ENCODE measurements at regions not wholly inside any gene's neighbourhood (a gene's known extent, or its start where the extent isn't known, plus 50 kb on each side); places are given as distances from the start of the nearest gene placed in this dataset.

GRCh38 chr14:85471744-85472143 lies 58.2 kb upstream of the FLRT2 start:
- Mint-ChIP-seq H3K27me3 (ENCODE audit: low read depth in 3 of 3) (no peaks in the 10 kb centered on the region), H3K27ac (no peak overlapping the region), H3K9me3 (peaks cover 0 to 5% (median 0%) of the 10 kb centered on the region in 7 donors), H3K4me1 (peaks cover 1% of the 10 kb centered on the region), H3K4me3 (no peak overlapping the region), H3K36me3 (no peaks in the 10 kb centered on the region)
- no peak overlapping the region for H3K4me2 ChIP-seq (replicated peaks; ENCODE audit: extremely low read depth, low read length, poor library complexity, severe bottlenecking)
- no peaks in the 10 kb centered on the region for H3K4me1 ChIP-seq (ENCODE audit: control insufficient read depth in 1 of 2, insufficient read depth in 2 of 2, low read length in 2 of 2)
- no peaks in the 10 kb centered on the region for H4K20me1 ChIP-seq (ENCODE audit: insufficient read depth, low read length)
- no peaks in the 10 kb centered on the region for H3K79me2 ChIP-seq (ENCODE audit: insufficient read depth, low read length)
- no peak overlapping the region for H3K9ac ChIP-seq (ENCODE audit: insufficient read depth, low read length, poor library complexity, severe bottlenecking)
- H2AFZ ChIP-seq (ENCODE audit: insufficient read depth, low read depth, low read length, poor library complexity, severe bottlenecking), result no peak overlapping the region
- no peaks in the 10 kb centered on the region for H3K36me3 ChIP-seq (replicated peaks in 1 of 2; ENCODE audit: control insufficient read depth in 1 of 2, insufficient read depth in 2 of 2, low read length in 2 of 2)
- H3K9me3 ChIP-seq (replicated peaks in 1 of 2; ENCODE audit: control insufficient read depth in 1 of 2, insufficient read depth in 1 of 2, low read length in 2 of 2), result no peaks in the 10 kb centered on the region
- no peaks in the 10 kb centered on the region for H3K27me3 ChIP-seq (ENCODE audit: control insufficient read depth in 2 of 2, insufficient read depth in 2 of 2, low read length in 2 of 2)
- H3K27ac ChIP-seq (ENCODE audit: low read depth in 1 of 2, low read length in 2 of 2), result no peak overlapping the region
- no peak overlapping the region for H3K4me3 ChIP-seq (replicated peaks in 1 of 3; ENCODE audit: low read depth in 2 of 3, low read length in 3 of 3)
- intact Hi-C loops (cut with micrococcal nuclease), result no loop called here
- TF ChIP-seq CTCF (IDR thresholded peaks at IDR 0.05), result no peak
- peak in 1 of 3 donors; percentile 18 for DNase-seq
- 64% methylated on average over 2 of the region's 4 CpGs for WGBS (ENCODE audit: insufficient coverage)

DNA sequence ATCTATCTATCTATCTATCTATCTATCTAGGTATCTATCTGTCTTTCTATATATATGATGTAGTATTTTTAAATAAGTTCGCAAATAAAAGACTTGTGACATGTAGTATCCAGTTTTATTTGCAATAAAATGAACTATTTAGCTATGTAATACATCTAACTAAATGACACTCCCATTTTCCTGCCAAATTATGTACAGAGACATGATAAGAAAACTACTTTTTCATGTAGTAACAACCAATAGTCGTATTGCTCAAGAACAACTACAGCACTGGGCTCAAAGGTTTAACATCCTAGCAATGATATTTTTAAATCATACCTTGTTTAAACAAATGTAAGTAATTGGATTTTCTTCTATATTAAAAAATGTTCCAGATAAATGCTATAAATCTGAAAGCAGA lies 55.5 kb upstream of the FLRT2 start:
- Histone ChIP-seq H3K9ac (ENCODE audit: insufficient read depth, low read length, poor library complexity, severe bottlenecking) (no peak overlapping the region), H2AFZ (ENCODE audit: insufficient read depth, low read depth, low read length, poor library complexity, severe bottlenecking) (no peak overlapping the region), H3K27me3 (ENCODE audit: control insufficient read depth in 2 of 2, insufficient read depth in 2 of 2, low read length in 2 of 2) (no peaks in the 10 kb centered on the region), H3K4me1 (ENCODE audit: control insufficient read depth in 1 of 2, insufficient read depth in 2 of 2, low read length in 2 of 2) (no peaks in the 10 kb centered on the region), H4K20me1 (ENCODE audit: insufficient read depth, low read length) (no peaks in the 10 kb centered on the region), H3K9me3 (replicated peaks in 1 of 2; ENCODE audit: control insufficient read depth in 1 of 2, insufficient read depth in 1 of 2, low read length in 2 of 2) (no peaks in the 10 kb centered on the region), H3K36me3 (replicated peaks in 1 of 2; ENCODE audit: control insufficient read depth in 1 of 2, insufficient read depth in 2 of 2, low read length in 2 of 2) (no peaks in the 10 kb centered on the region), H3K79me2 (ENCODE audit: insufficient read depth, low read length) (no peaks in the 10 kb centered on the region), H3K27ac (ENCODE audit: low read depth in 1 of 2, low read length in 2 of 2) (no peak overlapping the region), H3K4me3 (replicated peaks in 1 of 3; ENCODE audit: low read depth in 2 of 3, low read length in 3 of 3) (no peak overlapping the region), H3K4me2 (replicated peaks; ENCODE audit: extremely low read depth, low read length, poor library complexity, severe bottlenecking) (no peak overlapping the region)
- H3K9me3 Mint-ChIP-seq, result peaks cover 0 to 2% (median 0%) of the 10 kb centered on the region in 7 donors
- peaks cover 1% of the 10 kb centered on the region for H3K4me1 Mint-ChIP-seq
- no peak overlapping the region for H3K4me3 Mint-ChIP-seq
- TF ChIP-seq CTCF (IDR thresholded peaks at IDR 0.05), result no peak
- intact Hi-C loops (cut with micrococcal nuclease), result no loop called here
- no CpG with 5 or more reads among the region's 2 CpGs for WGBS (ENCODE audit: insufficient coverage)
- peaks cover 0 to 1% (median 0%) of the 10 kb centered on the region in 3 donors for H3K27me3 Mint-ChIP-seq (ENCODE audit: low read depth in 3 of 3)
- no peak overlapping the region for H3K27ac Mint-ChIP-seq
- no peaks in the 10 kb centered on the region for H3K36me3 Mint-ChIP-seq
- DNase-seq, result no peak

Measured in CD14-positive monocyte (primary cell).